ENCODE measurements at regions not wholly inside any gene's neighbourhood (a gene's known extent, or its start where the extent isn't known, plus 50 kb on each side); places are given as distances from the start of the nearest gene placed in this dataset.

- TF ChIP-seq, protein P1, sequence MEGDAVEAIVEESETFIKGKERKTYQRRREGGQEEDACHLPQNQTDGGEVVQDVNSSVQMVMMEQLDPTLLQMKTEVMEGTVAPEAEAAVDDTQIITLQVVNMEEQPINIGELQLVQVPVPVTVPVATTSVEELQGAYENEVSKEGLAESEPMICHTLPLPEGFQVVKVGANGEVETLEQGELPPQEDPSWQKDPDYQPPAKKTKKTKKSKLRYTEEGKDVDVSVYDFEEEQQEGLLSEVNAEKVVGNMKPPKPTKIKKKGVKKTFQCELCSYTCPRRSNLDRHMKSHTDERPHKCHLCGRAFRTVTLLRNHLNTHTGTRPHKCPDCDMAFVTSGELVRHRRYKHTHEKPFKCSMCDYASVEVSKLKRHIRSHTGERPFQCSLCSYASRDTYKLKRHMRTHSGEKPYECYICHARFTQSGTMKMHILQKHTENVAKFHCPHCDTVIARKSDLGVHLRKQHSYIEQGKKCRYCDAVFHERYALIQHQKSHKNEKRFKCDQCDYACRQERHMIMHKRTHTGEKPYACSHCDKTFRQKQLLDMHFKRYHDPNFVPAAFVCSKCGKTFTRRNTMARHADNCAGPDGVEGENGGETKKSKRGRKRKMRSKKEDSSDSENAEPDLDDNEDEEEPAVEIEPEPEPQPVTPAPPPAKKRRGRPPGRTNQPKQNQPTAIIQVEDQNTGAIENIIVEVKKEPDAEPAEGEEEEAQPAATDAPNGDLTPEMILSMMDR (IDR thresholded peaks at IDR 0.05): no peak
- no peak for TF ChIP-seq POLR2A (IDR thresholded peaks at IDR 0.05)
Observed at GRCh38 chr4:41870035-41870434, 65.2 kb upstream of the TMEM33 start.
